SU-DHL-6 (cell line): ENCODE measurements at regions not wholly inside any gene's neighbourhood (a gene's known extent, or its start where the extent isn't known, plus 50 kb on each side); places are given as distances from the start of the nearest gene placed in this dataset.

ENCODE experiments used
- H2AFZ ChIP-seq: fragments of 200-600 bp; sonication (generic); 2 replicates; pipeline ENCODE4 v1.6.1; 2014; ENCODE audit warnings: low read depth, mild to moderate bottlenecking, moderate library complexity, mixed read lengths, antibody characterized with exemption, low read length; ENCODE audit not compliant: severe bottlenecking
- H3F3A ChIP-seq: fragments of 200-600 bp; shearing (Covaris generic); 2 replicates; pipeline ENCODE4 v1.6.0; 2016; ENCODE audit warnings: antibody characterized with exemption, mild to moderate bottlenecking; ENCODE audit not compliant: insufficient read depth
- H3K27ac ChIP-seq: fragments of 200-600 bp; sonication (generic); 2 replicates; pipeline ENCODE4 v1.5.1; 2016; ENCODE audit warnings: low read depth, mild to moderate bottlenecking, low read length, moderate library complexity, mixed read lengths
- H3K27me3 ChIP-seq: fragments of 200-600 bp; sonication (generic), shearing (Covaris generic); 2 replicates; pipeline ENCODE4 v1.6.0; 2014; ENCODE audit warnings: mild to moderate bottlenecking, low read length
- H3K36me3 ChIP-seq: fragments of 200-600 bp; sonication (generic); 2 replicates; pipeline ENCODE4 v1.6.1; 2014; ENCODE audit warnings: mild to moderate bottlenecking, low read length, mixed read lengths
- H3K4me2 ChIP-seq: fragments of 300-600, 200-600 bp; shearing (Covaris generic), sonication (generic); 2 replicates; pipeline ENCODE4 v1.6.0; 2014; ENCODE audit warnings: low read length, low read depth, mild to moderate bottlenecking; ENCODE audit not compliant: poor library complexity, severe bottlenecking
- H3K4me3 ChIP-seq: fragments of 200-600 bp; sonication (generic); 2 replicates; pipeline ENCODE4 v1.5.1; 2014; ENCODE audit warnings: antibody characterized with exemption, low read length, mild to moderate bottlenecking, mixed read lengths; ENCODE audit not compliant: insufficient read depth, poor library complexity, severe bottlenecking
- H3K79me2 ChIP-seq: fragments of 200-600 bp; sonication (generic); 2 replicates; pipeline ENCODE4 v1.6.1; 2014; ENCODE audit warnings: mild to moderate bottlenecking, low read length, moderate library complexity; ENCODE audit not compliant: insufficient read depth
- H3K9ac ChIP-seq: fragments of 200-600 bp; sonication (generic); 2 replicates; pipeline ENCODE4 v1.7.0; 2014; ENCODE audit warnings: mild to moderate bottlenecking, low read length
- H3K9me2 ChIP-seq: fragments of 200-600 bp; sonication (generic); replicated peaks from 2 replicates; pipeline ENCODE4 v1.6.1; 2014; ENCODE audit warnings: low read length; ENCODE audit not compliant: insufficient read depth
- H3K9me3 ChIP-seq: fragments of 200-600 bp; sonication (generic); 2 replicates; pipeline ENCODE4 v1.6.1; 2014; ENCODE audit warnings: low read length, mixed read lengths; ENCODE audit not compliant: insufficient read depth
- H4K20me1 ChIP-seq: fragments of 200-600 bp; sonication (generic); 2 replicates; pipeline ENCODE4 v1.6.1; 2014; ENCODE audit warnings: low read depth, mild to moderate bottlenecking, antibody characterized with exemption, low read length, moderate library complexity, mixed read lengths
- CTCF ChIP-seq: fragments of 200-600 bp; sonication (generic); IDR thresholded peaks from one replicate; pipeline ENCODE4 v1.5.1; 2017; ENCODE audit warnings: antibody characterized with exemption, mild to moderate bottlenecking, low read length, moderate library complexity; ENCODE audit not compliant: insufficient read depth, poor library complexity, severe bottlenecking
- EZH2phosphoT487 ChIP-seq: fragments of 200-600 bp; sonication (generic), shearing (Covaris generic); conservative IDR thresholded peaks from 2 replicates; pipeline ENCODE4 v1.6.1; 2018; ENCODE audit warnings: mild to moderate bottlenecking, antibody characterized with exemption, low read length, moderate library complexity, mixed read lengths

- Histone ChIP-seq H3F3A (no peaks in the 10 kb centered on the region; the same call in 1 of the 2 replicates), H3K4me3 (no peak overlapping the region), H3K27me3 (no peaks in the 10 kb centered on the region), H3K4me2 (no peak overlapping the region), H4K20me1 (no peaks in the 10 kb centered on the region; the same call in 1 of the 2 replicates), H2AFZ (no peak overlapping the region), H3K9ac (no peak overlapping the region), H3K79me2 (no peaks in the 10 kb centered on the region), H3K9me3 (no peaks in the 10 kb centered on the region), H3K36me3 (no peaks in the 10 kb centered on the region), H3K9me2 (no peaks in the 10 kb centered on the region), H3K27ac (no peak overlapping the region)
- no peak for TF ChIP-seq EZH2phosphoT487
- no peak for TF ChIP-seq CTCF
Measured at GRCh38 chr10:45500798-45501197, 126.8 kb downstream of the ALOX5 start.

GRCh38 chr10:45500304-45500703, 126.3 kb downstream of the ALOX5 start:
- Histone ChIP-seq H2AFZ (no peak overlapping the region), H3F3A (no peaks in the 10 kb centered on the region; the same call in 1 of the 2 replicates), H3K9me3 (no peaks in the 10 kb centered on the region), H3K79me2 (no peaks in the 10 kb centered on the region), H3K9me2 (no peaks in the 10 kb centered on the region), H3K4me2 (no peak overlapping the region), H4K20me1 (no peaks in the 10 kb centered on the region; the same call in 1 of the 2 replicates), H3K4me3 (no peak overlapping the region), H3K9ac (no peak overlapping the region), H3K36me3 (no peaks in the 10 kb centered on the region), H3K27me3 (no peaks in the 10 kb centered on the region), H3K27ac (no peak overlapping the region)
- no peak for TF ChIP-seq CTCF
- no peak for TF ChIP-seq EZH2phosphoT487

- H3K9me2 ChIP-seq: no peaks in the 10 kb centered on the region
- H3K79me2 ChIP-seq: no peaks in the 10 kb centered on the region
- no peaks in the 10 kb centered on the region for H3K36me3 ChIP-seq
- H3K27me3 ChIP-seq: no peaks in the 10 kb centered on the region
- TF ChIP-seq CTCF: no peak
- TF ChIP-seq EZH2phosphoT487: no peak
- H3K4me2 ChIP-seq: no peak overlapping the region
- H3K9me3 ChIP-seq: no peaks in the 10 kb centered on the region
- H3K27ac ChIP-seq: no peak overlapping the region
- no peak overlapping the region for H2AFZ ChIP-seq
- no peaks in the 10 kb centered on the region; the same call in 1 of the 2 replicates for H3F3A ChIP-seq
- no peaks in the 10 kb centered on the region for H4K20me1 ChIP-seq
- no peak overlapping the region for H3K4me3 ChIP-seq
- H3K9ac ChIP-seq: no peak overlapping the region
Measured at GRCh38 chr10:45495438-45496152, 121.6 kb downstream of the ALOX5 start.
